Smooth muscle cell (in vitro differentiated cells): ENCODE measurements at regions not wholly inside any gene's neighbourhood (a gene's known extent, or its start where the extent isn't known, plus 50 kb on each side); places are given as distances from the start of the nearest gene placed in this dataset.

Experiments used
- DNase-seq: peaks from one replicate; lab custom pipeline; 2025; ENCODE audit not compliant: unreplicated experiment; lab: John Stamatoyannopoulos, UW
- H2AFZ ChIP-seq: fragments of 200-600 bp; sonication (generic); 2 replicates; pipeline ENCODE4 v1.6.0; 2016; ENCODE audit warnings: antibody characterized with exemption, low read depth, mild to moderate bottlenecking
- H3F3A ChIP-seq: fragments of 200-600 bp; sonication (generic); 2 replicates; pipeline ENCODE4 v1.6.0; 2017; ENCODE audit warnings: antibody characterized with exemption, low read depth
- H3K27ac ChIP-seq: fragments of 200-600 bp; sonication (generic); 2 replicates; pipeline ENCODE4 v1.5.1; 2016; ENCODE audit warnings: low read depth, mild to moderate bottlenecking
- H3K27me3 ChIP-seq: fragments of 200-600 bp; sonication (generic); 2 replicates; pipeline ENCODE4 v1.6.1; 2016; ENCODE audit warnings: low read depth, mild to moderate bottlenecking
- H3K36me3 ChIP-seq: fragments of 200-600 bp; sonication (generic); 2 replicates; pipeline ENCODE4 v1.5.1; 2016; ENCODE audit warnings: low read depth
- H3K4me1 ChIP-seq: fragments of 200-600 bp; sonication (generic); 2 replicates; pipeline ENCODE4 v1.5.1; 2016; ENCODE audit warnings: low read depth
- H3K4me2 ChIP-seq: fragments of 200-600 bp; sonication (generic); 2 replicates; pipeline ENCODE4 v1.6.0; 2016; ENCODE audit warnings: mild to moderate bottlenecking
- H3K4me3 ChIP-seq: fragments of 200-600 bp; sonication (generic); 2 replicates; pipeline ENCODE4 v1.5.1; 2016; ENCODE audit warnings: mild to moderate bottlenecking
- H3K79me2 ChIP-seq: fragments of 200-600 bp; sonication (generic); 2 replicates; pipeline ENCODE4 v1.6.0; 2016; ENCODE audit warnings: low read depth, mild to moderate bottlenecking
- H3K9ac ChIP-seq: fragments of 200-600 bp; sonication (generic); 2 replicates; pipeline ENCODE4 v1.6.0; 2016; ENCODE audit warnings: low read depth
- H3K9me3 ChIP-seq: fragments of 200-600 bp; sonication (generic); replicated peaks from 2 replicates; pipeline ENCODE4 v1.5.1; 2016; ENCODE audit warnings: low read depth
- H4K20me1 ChIP-seq: fragments of 200-600 bp; sonication (generic); 2 replicates; pipeline ENCODE4 v1.6.0; 2016; ENCODE audit warnings: low read depth
- WGBS: methylation state at CpG from one replicate; pipeline ENCODE4 v1.1.7; 2016; ENCODE audit warnings: low lambda C conversion rate; 5-methylcytosine and 5-hydroxymethylcytosine counted together
- TF ChIP-seq, protein P1 (sequence below): fragments of 200-600 bp; sonication (generic); IDR thresholded peaks from 2 replicates; pipeline ENCODE4 v1.5.1; 2017; ENCODE audit warnings: borderline replicate concordance, mild to moderate bottlenecking, antibody characterized with exemption; ENCODE audit not compliant: insufficient read depth, poor library complexity, severe bottlenecking

DNA sequence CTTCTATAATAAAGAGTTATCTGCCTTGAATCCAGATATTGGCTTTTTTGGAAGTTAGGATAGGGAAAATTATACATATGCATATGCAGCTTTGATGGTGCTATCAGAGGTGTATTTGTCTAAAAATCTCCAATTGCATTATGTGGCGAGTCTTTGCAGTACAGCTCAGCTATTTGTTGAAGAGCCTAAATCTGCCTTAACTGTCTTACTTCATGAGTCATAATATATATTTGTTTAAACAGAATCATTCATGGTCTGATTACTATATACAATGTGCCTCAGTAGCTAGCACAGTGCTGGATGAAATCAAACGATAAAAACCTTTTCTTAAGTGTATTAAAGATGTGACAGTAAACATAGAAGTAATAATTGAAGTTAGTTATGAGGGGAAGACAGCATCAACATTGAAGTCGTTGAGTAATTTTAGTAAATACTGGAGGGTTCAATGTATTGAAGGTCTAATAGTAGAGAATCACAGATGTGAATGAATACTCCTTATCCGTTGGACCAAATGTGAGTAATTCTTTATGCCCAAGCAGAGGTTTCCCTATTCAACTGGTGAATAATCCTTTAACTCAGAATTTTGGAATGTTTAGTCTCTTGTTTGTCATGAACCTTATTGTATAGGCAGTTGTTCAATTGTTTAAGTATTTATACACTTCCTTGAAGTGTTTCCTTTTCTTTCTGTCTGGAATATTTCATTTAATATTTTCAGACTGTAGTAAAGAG, 74.8 kb upstream of the NAALADL2 start:
- H3K27ac ChIP-seq, result no peak overlapping the region
- no peak overlapping the region for H3K4me3 ChIP-seq
- TF ChIP-seq, protein P1, sequence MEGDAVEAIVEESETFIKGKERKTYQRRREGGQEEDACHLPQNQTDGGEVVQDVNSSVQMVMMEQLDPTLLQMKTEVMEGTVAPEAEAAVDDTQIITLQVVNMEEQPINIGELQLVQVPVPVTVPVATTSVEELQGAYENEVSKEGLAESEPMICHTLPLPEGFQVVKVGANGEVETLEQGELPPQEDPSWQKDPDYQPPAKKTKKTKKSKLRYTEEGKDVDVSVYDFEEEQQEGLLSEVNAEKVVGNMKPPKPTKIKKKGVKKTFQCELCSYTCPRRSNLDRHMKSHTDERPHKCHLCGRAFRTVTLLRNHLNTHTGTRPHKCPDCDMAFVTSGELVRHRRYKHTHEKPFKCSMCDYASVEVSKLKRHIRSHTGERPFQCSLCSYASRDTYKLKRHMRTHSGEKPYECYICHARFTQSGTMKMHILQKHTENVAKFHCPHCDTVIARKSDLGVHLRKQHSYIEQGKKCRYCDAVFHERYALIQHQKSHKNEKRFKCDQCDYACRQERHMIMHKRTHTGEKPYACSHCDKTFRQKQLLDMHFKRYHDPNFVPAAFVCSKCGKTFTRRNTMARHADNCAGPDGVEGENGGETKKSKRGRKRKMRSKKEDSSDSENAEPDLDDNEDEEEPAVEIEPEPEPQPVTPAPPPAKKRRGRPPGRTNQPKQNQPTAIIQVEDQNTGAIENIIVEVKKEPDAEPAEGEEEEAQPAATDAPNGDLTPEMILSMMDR, result no peak
- no peak for DNase-seq
- no peaks in the 10 kb centered on the region for H4K20me1 ChIP-seq
- 93% methylated on average over 4 of the region's 4 CpGs for WGBS
- H3K79me2 ChIP-seq, result no peaks in the 10 kb centered on the region
- no peak overlapping the region for H2AFZ ChIP-seq
- H3K9ac ChIP-seq, result no peak overlapping the region
- no peaks in the 10 kb centered on the region for H3K27me3 ChIP-seq
- no peaks in the 10 kb centered on the region for H3K9me3 ChIP-seq
- no peaks in the 10 kb centered on the region for H3F3A ChIP-seq
- no peak overlapping the region for H3K4me2 ChIP-seq
- no peaks in the 10 kb centered on the region for H3K36me3 ChIP-seq
- H3K4me1 ChIP-seq, result no peaks in the 10 kb centered on the region

DNA sequence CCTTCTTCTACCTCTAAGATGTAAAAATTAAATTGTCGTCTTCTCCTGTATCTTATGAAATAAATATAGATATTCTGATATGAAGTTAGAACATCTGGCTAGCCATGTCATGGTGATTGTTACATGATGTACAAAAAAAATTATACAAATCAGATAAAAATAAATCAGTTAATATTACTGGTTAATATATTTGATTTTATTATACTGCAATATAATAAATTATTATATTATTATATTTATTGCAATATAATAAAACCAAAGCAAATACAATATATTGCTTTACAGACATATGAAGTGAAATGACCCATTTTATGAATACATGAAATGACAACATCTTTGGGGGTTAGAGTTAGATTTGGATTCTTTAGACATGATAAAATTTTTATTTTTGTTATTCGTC, 72.3 kb upstream of the NAALADL2 start:
- no peaks in the 10 kb centered on the region for H4K20me1 ChIP-seq
- no peak overlapping the region for H3K4me3 ChIP-seq
- TF ChIP-seq, protein P1, result no peak
- H3K4me1 ChIP-seq, result no peaks in the 10 kb centered on the region
- H3K4me2 ChIP-seq, result no peak overlapping the region
- H3F3A ChIP-seq, result no peaks in the 10 kb centered on the region
- DNase-seq, result no peak
- no peak overlapping the region for H2AFZ ChIP-seq
- H3K9ac ChIP-seq, result no peak overlapping the region
- H3K79me2 ChIP-seq, result no peaks in the 10 kb centered on the region
- H3K9me3 ChIP-seq, result no peaks in the 10 kb centered on the region
- 95% methylated on average over 2 of the region's 2 CpGs for WGBS
- no peaks in the 10 kb centered on the region for H3K27me3 ChIP-seq
- no peak overlapping the region for H3K27ac ChIP-seq
- no peaks in the 10 kb centered on the region for H3K36me3 ChIP-seq

DNA sequence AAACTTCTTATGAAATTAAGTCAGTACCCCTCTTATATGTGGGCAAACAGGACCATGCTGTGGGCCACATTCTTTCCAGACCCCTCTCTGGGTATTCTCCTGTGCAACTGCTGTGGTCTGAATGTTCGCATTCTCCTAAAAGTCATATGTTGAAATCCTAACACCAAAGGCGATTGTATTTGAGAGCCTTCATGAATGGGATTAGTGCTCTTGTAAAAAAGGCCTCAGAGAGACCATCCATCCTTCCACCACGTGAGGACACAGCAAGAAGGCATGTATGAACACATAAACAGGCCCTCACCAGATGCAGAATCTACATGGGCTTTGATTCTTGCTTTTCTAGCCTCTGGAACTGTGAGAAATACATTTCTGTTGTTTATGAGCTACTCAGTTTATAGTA, 68.0 kb upstream of the NAALADL2 start:
- Histone ChIP-seq H3K27ac (no peak overlapping the region), H3K27me3 (no peaks in the 10 kb centered on the region), H3K79me2 (no peaks in the 10 kb centered on the region), H3F3A (no peaks in the 10 kb centered on the region), H2AFZ (no peak overlapping the region), H3K4me3 (no peak overlapping the region), H3K9me3 (no peaks in the 10 kb centered on the region), H3K36me3 (no peaks in the 10 kb centered on the region), H3K9ac (no peak overlapping the region), H4K20me1 (no peaks in the 10 kb centered on the region), H3K4me2 (no peak overlapping the region), H3K4me1 (no peaks in the 10 kb centered on the region)
- no peak for DNase-seq
- 70% methylated on average over 3 of the region's 3 CpGs for WGBS
- TF ChIP-seq, protein P1, result no peak

DNA sequence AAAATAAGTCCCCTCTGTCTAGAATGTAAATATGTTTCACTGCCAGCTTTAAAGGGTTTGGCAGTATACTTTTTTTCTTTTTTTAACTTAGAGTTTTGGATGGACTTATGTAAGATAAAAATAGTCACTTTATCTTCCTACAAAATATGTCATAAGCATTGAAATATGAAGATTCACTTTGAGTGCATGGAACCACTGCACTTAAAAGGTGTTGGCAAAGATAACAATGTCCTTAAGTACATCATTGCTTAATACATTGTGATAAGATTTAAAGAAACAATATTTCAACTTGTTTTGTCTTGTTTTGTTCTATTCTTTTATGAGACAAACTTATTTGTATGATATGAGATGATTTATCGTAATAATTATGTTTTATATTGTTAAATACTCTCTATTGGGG, 66.3 kb upstream of the NAALADL2 start:
- whole genome bisulfite sequencing, result 93% methylated on average over 1 of the region's 1 CpG
- no peak overlapping the region for H3K4me2 ChIP-seq
- H3K27me3 ChIP-seq, result no peaks in the 10 kb centered on the region
- H3K36me3 ChIP-seq, result no peaks in the 10 kb centered on the region
- TF ChIP-seq, protein P1, result no peak
- no peak overlapping the region for H3K4me3 ChIP-seq
- no peaks in the 10 kb centered on the region for H3K79me2 ChIP-seq
- H3K9ac ChIP-seq, result no peak overlapping the region
- no peaks in the 10 kb centered on the region for H3F3A ChIP-seq
- no peaks in the 10 kb centered on the region for H3K4me1 ChIP-seq
- no peak overlapping the region for H3K27ac ChIP-seq
- DNase-seq, result no peak
- no peak overlapping the region for H2AFZ ChIP-seq
- H4K20me1 ChIP-seq, result no peaks in the 10 kb centered on the region
- H3K9me3 ChIP-seq, result no peaks in the 10 kb centered on the region
